B cell (primary cell): ENCODE measurements at regions not wholly inside any gene's neighbourhood (a gene's known extent, or its start where the extent isn't known, plus 50 kb on each side); places are given as distances from the start of the nearest gene placed in this dataset.

Experiments used
- ATAC-seq: fragments of 200-7000 bp; cut with Tn5 transposase; one replicate; pipeline ENCODE4 v1.10.0; 2021; ENCODE audit warnings: low read depth, mild to moderate bottlenecking, moderate number of reproducible peaks, moderate library complexity
- CTCF ChIA-PET: fragments of 350-600 bp; sonication (Branson Sonifier 250); formaldehyde crosslinking; loops from one replicate; lab custom pipeline; 2021; ENCODE audit warnings: antibody characterized with exemption, inconsistent platforms; lab: Charles Lee
- POLR2A ChIA-PET: fragments of 350-600 bp; sonication (Branson Sonifier 250); formaldehyde crosslinking; loops from one replicate; lab custom pipeline; 2021; ENCODE audit warnings: antibody characterized with exemption; lab: Charles Lee
- DNase-seq: peaks from one replicate; pipeline ENCODE4 v3.0.0; 2013
- H2AFZ ChIP-seq: 2 replicates; pipeline ENCODE4 v1.6.1; 2012; ENCODE audit warnings: mild to moderate bottlenecking, low read depth, low read length; ENCODE audit not compliant: insufficient read depth, poor library complexity, severe bottlenecking
- H3K27ac ChIP-seq, 2 donors: 1 replicate in 1 of 2; 2 replicates in 1 of 2; pipeline ENCODE4 v1.5.1; 2012 to 2013; ENCODE audit warnings: low read length in 2 of 2, mild to moderate bottlenecking in 2 of 2, moderate library complexity in 1 of 2
- H3K27me3 ChIP-seq, 4 experiments: fragments of 200-600 bp in 1 of 4; sonication (generic) in 1 of 4; replicated peaks in 1 of 4; 1 replicate in 2 of 4; 2 replicates in 2 of 4; pipeline versions ENCODE4 v1.6.1 to v1.7.0; 2013 to 2016; ENCODE audit warnings: low read length in 3 of 4, mild to moderate bottlenecking in 2 of 4, mixed read lengths in 1 of 4, moderate library complexity in 1 of 4; ENCODE audit not compliant: insufficient read depth in 4 of 4, control insufficient read depth in 3 of 4; ENCODE audit errors: control extremely low read depth in 1 of 4
- H3K36me3 ChIP-seq, 2 experiments: replicated peaks in 1 of 2; 1 replicate in 1 of 2; 2 replicates in 1 of 2; pipeline versions ENCODE4 v1.6.1 to v1.7.1; 2013; ENCODE audit warnings: low read length in 1 of 2; ENCODE audit not compliant: insufficient read depth in 2 of 2, control insufficient read depth in 1 of 2; ENCODE audit errors: control extremely low read depth in 1 of 2, extremely low read depth in 1 of 2
- H3K4me1 ChIP-seq, 2 donors: fragments of 200-600 bp in 1 of 2; sonication (generic) in 1 of 2; 1 replicate in 1 of 2; 2 replicates in 1 of 2; pipeline versions ENCODE4 v1.5.1 to v1.6.1; 2013 to 2017; ENCODE audit warnings: low read length in 2 of 2; ENCODE audit not compliant: control insufficient read depth in 2 of 2, insufficient read depth in 2 of 2
- H3K4me2 ChIP-seq: replicated peaks from 2 replicates; pipeline ENCODE3; 2012; ENCODE audit warnings: mild to moderate bottlenecking, low read depth, low read length; ENCODE audit not compliant: poor library complexity, severe bottlenecking
- H3K4me3 ChIP-seq, 5 experiments: fragments of 200-600 bp in 1 of 5; sonication (generic) in 1 of 5; 1 replicate in 3 of 5; 2 replicates in 2 of 5; pipeline versions ENCODE4 v1.5.1 to v1.7.0; 2011 to 2016; ENCODE audit warnings: low read length in 4 of 5, mild to moderate bottlenecking in 4 of 5, low read depth in 2 of 5, control low read depth in 1 of 5, moderate library complexity in 1 of 5; ENCODE audit not compliant: insufficient read depth in 1 of 5; ENCODE audit errors: control extremely low read depth in 1 of 5, extremely low read depth in 1 of 5
- H3K79me2 ChIP-seq: fragments of 200-600 bp; sonication (generic); one replicate; pipeline ENCODE4 v1.6.0; 2016; ENCODE audit warnings: low read length; ENCODE audit not compliant: control insufficient read depth, insufficient read depth
- H3K9ac ChIP-seq: fragments of 200-600 bp; sonication (generic); 2 replicates; pipeline ENCODE4 v1.6.1; 2017; ENCODE audit warnings: mild to moderate bottlenecking, low read length, moderate library complexity
- H3K9me3 ChIP-seq, 3 donors: one replicate each; pipeline versions ENCODE4 v1.6.1 to v1.7.1; 2013; ENCODE audit warnings: low read length in 2 of 3; ENCODE audit not compliant: control insufficient read depth in 2 of 3, insufficient read depth in 1 of 3; ENCODE audit errors: control extremely low read depth in 1 of 3
- H4K20me1 ChIP-seq: 2 replicates; pipeline ENCODE4 v1.6.0; 2012; ENCODE audit warnings: mild to moderate bottlenecking, low read length; ENCODE audit not compliant: insufficient read depth, control insufficient read depth, poor library complexity, severe bottlenecking
- H3K27ac Mint-ChIP-seq: one replicate; pipeline ENCODE4 v1.8.0; 2021; ENCODE audit warnings: mixed read lengths
- H3K27me3 Mint-ChIP-seq: one replicate; pipeline ENCODE4 v1.8.0; 2021; ENCODE audit warnings: mixed read lengths
- H3K4me1 Mint-ChIP-seq: one replicate; pipeline ENCODE4 v1.8.0; 2021; ENCODE audit warnings: mixed read lengths
- H3K4me3 Mint-ChIP-seq: one replicate; pipeline ENCODE4 v1.8.0; 2021; ENCODE audit warnings: mixed read lengths
- H3K9me3 Mint-ChIP-seq: one replicate; pipeline ENCODE4 v1.8.0; 2022; ENCODE audit warnings: mixed read lengths; ENCODE audit not compliant: insufficient read depth
- EZH2 ChIP-seq: IDR thresholded peaks from 2 replicates; pipeline ENCODE4 v1.6.1; 2012; ENCODE audit warnings: borderline replicate concordance, low read depth, mild to moderate bottlenecking, moderate library complexity, low read length; ENCODE audit not compliant: insufficient read depth, poor library complexity, severe bottlenecking
- WGBS: methylation state at CpG from one replicate; pipeline ENCODE4 v1.1.5; 2013; ENCODE audit warnings: missing lambda C conversion rate; ENCODE audit not compliant: insufficient coverage; 5-methylcytosine and 5-hydroxymethylcytosine counted together
- intact Hi-C: fragments of 100-400 bp; cut with micrococcal nuclease; formaldehyde crosslinking; loops from one replicate; pipeline ENCODE4 v1.10.0; 2022
- TF ChIP-seq, protein P1 (sequence below): fragments of 200-600 bp; IDR thresholded peaks from one replicate; pipeline ENCODE4 v1.8.0; 2022; ENCODE audit warnings: antibody characterized with exemption, mild to moderate bottlenecking

DNA sequence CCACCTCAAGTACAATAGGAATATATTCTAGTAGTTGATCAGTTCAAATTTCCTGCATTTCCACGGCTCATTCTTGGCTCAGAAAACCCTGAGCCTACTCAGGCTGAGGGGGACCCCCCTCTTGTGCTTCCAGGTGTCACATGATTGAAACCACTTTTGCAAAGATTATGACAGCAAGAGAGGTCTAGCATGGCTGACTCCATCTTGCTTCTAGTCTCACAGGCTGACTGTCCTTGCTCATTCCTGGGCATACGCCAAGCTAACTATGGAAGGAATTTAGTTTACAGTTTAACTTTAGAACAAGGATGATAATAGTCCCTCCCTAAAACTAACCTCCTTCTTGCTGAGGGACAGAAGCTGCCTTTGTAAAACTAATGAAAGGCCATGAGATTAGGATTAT is 154.1 kb downstream of the SNX18 start:
- Mint-ChIP-seq H3K4me3 (no peak overlapping the region), H3K9me3 (peaks cover 17% of the 10 kb centered on the region), H3K4me1 (peaks cover 78% of the 10 kb centered on the region), H3K27me3 (no peaks in the 10 kb centered on the region), H3K27ac (peak overlapping the region; percentile 62)
- H3K79me2 ChIP-seq: no peaks in the 10 kb centered on the region
- ChIA-PET CTCF (interaction anchor here (1.1 to 3.8 kb wide), 2 partner anchors 25 to 173 kb away, joined by 3 to 16 read pairs; no protein-coding TSS in a partner anchor), POLR2A (no interaction called here)
- peak overlapping the region; percentile 52 for H3K4me2 ChIP-seq
- no peaks in the 10 kb centered on the region for H3K36me3 ChIP-seq
- 67% methylated on average over 1 of the region's 2 CpGs for WGBS
- peaks cover 68 to 70% of the 10 kb centered on the region in 2 donors for H3K4me1 ChIP-seq
- intact Hi-C loops: loop anchor here (5.0 kb wide), 1 partner anchor 154 kb away; the partner anchor contains the start of gene SNX18
- no peaks in the 10 kb centered on the region for H3K27me3 ChIP-seq
- H4K20me1 ChIP-seq: no peaks in the 10 kb centered on the region
- ATAC-seq (no peak), DNase-seq (no peak)
- H3K9ac ChIP-seq: no peak overlapping the region
- no peak overlapping the region for H3K4me3 ChIP-seq
- H3K9me3 ChIP-seq: peaks cover 7 to 17% (median 10%) of the 10 kb centered on the region in 3 donors
- peak overlapping the region; percentile 45 for H2AFZ ChIP-seq
- peak overlapping the region in 1 of 2 donors; percentile 47 for H3K27ac ChIP-seq
- TF ChIP-seq EZH2: no peak
- TF ChIP-seq, protein P1, sequence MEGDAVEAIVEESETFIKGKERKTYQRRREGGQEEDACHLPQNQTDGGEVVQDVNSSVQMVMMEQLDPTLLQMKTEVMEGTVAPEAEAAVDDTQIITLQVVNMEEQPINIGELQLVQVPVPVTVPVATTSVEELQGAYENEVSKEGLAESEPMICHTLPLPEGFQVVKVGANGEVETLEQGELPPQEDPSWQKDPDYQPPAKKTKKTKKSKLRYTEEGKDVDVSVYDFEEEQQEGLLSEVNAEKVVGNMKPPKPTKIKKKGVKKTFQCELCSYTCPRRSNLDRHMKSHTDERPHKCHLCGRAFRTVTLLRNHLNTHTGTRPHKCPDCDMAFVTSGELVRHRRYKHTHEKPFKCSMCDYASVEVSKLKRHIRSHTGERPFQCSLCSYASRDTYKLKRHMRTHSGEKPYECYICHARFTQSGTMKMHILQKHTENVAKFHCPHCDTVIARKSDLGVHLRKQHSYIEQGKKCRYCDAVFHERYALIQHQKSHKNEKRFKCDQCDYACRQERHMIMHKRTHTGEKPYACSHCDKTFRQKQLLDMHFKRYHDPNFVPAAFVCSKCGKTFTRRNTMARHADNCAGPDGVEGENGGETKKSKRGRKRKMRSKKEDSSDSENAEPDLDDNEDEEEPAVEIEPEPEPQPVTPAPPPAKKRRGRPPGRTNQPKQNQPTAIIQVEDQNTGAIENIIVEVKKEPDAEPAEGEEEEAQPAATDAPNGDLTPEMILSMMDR: no peak

DNA sequence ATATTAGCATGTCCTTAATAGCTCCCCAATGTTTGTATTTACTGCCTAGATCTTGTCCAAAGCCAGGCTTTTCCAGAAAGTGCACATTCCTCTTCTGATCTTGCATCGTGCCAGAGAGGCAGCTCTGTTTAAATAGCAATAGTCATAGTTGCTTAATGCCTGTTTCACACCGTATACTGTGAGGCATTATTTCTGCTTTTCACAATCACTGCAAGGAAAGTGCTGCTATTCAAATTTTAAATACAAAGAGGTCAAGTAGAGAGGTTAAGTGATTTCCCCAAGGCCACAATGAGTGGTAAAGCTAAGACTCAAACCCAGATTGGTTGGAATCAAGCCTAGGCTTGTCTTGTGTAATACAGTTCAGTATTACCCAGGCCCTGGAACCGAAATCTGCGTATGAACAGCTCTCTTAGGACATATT is 153.6 kb downstream of the SNX18 start:
- no peaks in the 10 kb centered on the region for H3K79me2 ChIP-seq
- H3K4me3 Mint-ChIP-seq: peak overlapping the region; percentile 32
- H4K20me1 ChIP-seq: no peaks in the 10 kb centered on the region
- intact Hi-C loops: loop anchor here (5.0 kb wide), 1 partner anchor 154 kb away; the partner anchor contains the start of gene SNX18
- ChIA-PET POLR2A (no interaction called here), CTCF (interaction anchor here (0.7 to 3.8 kb wide), 3 partner anchors 25 to 174 kb away, joined by 3 to 16 read pairs (median 3); partner anchors contain the start of gene SNX18)
- H3K9ac ChIP-seq: no peak overlapping the region
- H3K27me3 Mint-ChIP-seq: no peaks in the 10 kb centered on the region
- H3K4me3 ChIP-seq: no peak overlapping the region
- peaks cover 65 to 66% of the 10 kb centered on the region in 2 donors for H3K4me1 ChIP-seq
- ATAC-seq (no peak), DNase-seq (peak; percentile 14)
- peaks cover 72% of the 10 kb centered on the region for H3K4me1 Mint-ChIP-seq
- peak overlapping the region; percentile 5 for H3K27ac Mint-ChIP-seq
- H3K36me3 ChIP-seq: no peaks in the 10 kb centered on the region
- peak overlapping the region; percentile 52 for H3K4me2 ChIP-seq
- no peaks in the 10 kb centered on the region for H3K27me3 ChIP-seq
- peaks cover 7 to 17% (median 10%) of the 10 kb centered on the region in 3 donors for H3K9me3 ChIP-seq
- TF ChIP-seq, protein P1: no peak
- no peak for TF ChIP-seq EZH2
- no CpG with 5 or more reads among the region's 4 CpGs for WGBS
- peak overlapping the region; percentile 45 for H2AFZ ChIP-seq
- H3K9me3 Mint-ChIP-seq: peaks cover 17% of the 10 kb centered on the region
- peak overlapping the region in 1 of 2 donors; percentile 47 for H3K27ac ChIP-seq
